Neural cell (in vitro differentiated cells): ENCODE measurements at regions not wholly inside any gene's neighbourhood (a gene's known extent, or its start where the extent isn't known, plus 50 kb on each side); places are given as distances from the start of the nearest gene placed in this dataset.

Experiments used
- H2AFZ ChIP-seq: fragments of 200-600, 300-800 bp; sonication (generic), shearing (Covaris generic); 2 replicates; pipeline ENCODE4 v1.6.0; 2014; ENCODE audit warnings: low read depth, mild to moderate bottlenecking, antibody characterized with exemption, low read length, moderate library complexity
- H3F3A ChIP-seq: fragments of 200-600 bp; shearing (Covaris generic); 2 replicates; pipeline ENCODE4 v1.6.1; 2016; ENCODE audit warnings: mild to moderate bottlenecking, moderate library complexity, mixed read lengths, antibody characterized with exemption, low read length; ENCODE audit not compliant: insufficient read depth, poor library complexity, severe bottlenecking
- H3K27ac ChIP-seq: fragments of 200-600, 300-800 bp; sonication (generic), shearing (Covaris generic); 2 replicates; pipeline ENCODE4 v1.5.1; 2014; ENCODE audit warnings: mild to moderate bottlenecking, low read length, moderate library complexity
- H3K27me3 ChIP-seq: fragments of 300-800, 200-600 bp; sonication (generic), shearing (Covaris generic); 2 replicates; pipeline ENCODE4 v1.6.0; 2014; ENCODE audit warnings: mild to moderate bottlenecking, low read depth, low read length, moderate library complexity; ENCODE audit not compliant: insufficient read depth
- H3K36me3 ChIP-seq: fragments of 300-800, 200-600 bp; sonication (generic), shearing (Covaris generic); 2 replicates; pipeline ENCODE4 v1.5.1; 2014; ENCODE audit warnings: mild to moderate bottlenecking, antibody characterized with exemption, low read length, moderate library complexity; ENCODE audit not compliant: insufficient read depth
- H3K4me2 ChIP-seq: fragments of 300-800, 200-600 bp; sonication (generic), shearing (Covaris generic); 2 replicates; pipeline ENCODE4 v1.6.0; 2014; ENCODE audit warnings: mild to moderate bottlenecking, low read length
- H3K4me3 ChIP-seq: fragments of 300-800, 200-600 bp; sonication (generic), shearing (Covaris generic); 2 replicates; pipeline ENCODE4 v1.5.1; 2014; ENCODE audit warnings: mild to moderate bottlenecking, low read length, moderate library complexity
- H3K79me2 ChIP-seq: fragments of 200-600 bp; shearing (Covaris generic); replicated peaks from 2 replicates; pipeline ENCODE4 v1.6.0; 2014; ENCODE audit warnings: mild to moderate bottlenecking, low read length, moderate library complexity; ENCODE audit not compliant: insufficient read depth
- H3K9ac ChIP-seq: fragments of 300-800, 200-600 bp; sonication (generic), shearing (Covaris generic); 2 replicates; pipeline ENCODE4 v1.6.1; 2016; ENCODE audit warnings: mild to moderate bottlenecking, low read length, mixed read lengths
- H3K9me2 ChIP-seq: fragments of 200-600 bp; shearing (Covaris generic); 2 replicates; pipeline ENCODE4 v1.6.1; 2016; ENCODE audit warnings: mild to moderate bottlenecking, low read length, mixed read lengths; ENCODE audit not compliant: insufficient read depth
- H3K9me3 ChIP-seq: fragments of 200-600, 300-800 bp; sonication (generic), shearing (Covaris generic); 2 replicates; pipeline ENCODE4 v1.6.1; 2016; ENCODE audit warnings: mild to moderate bottlenecking, mixed run types, low read length, moderate library complexity, mixed read lengths
- H4K20me1 ChIP-seq: fragments of 200-600 bp; shearing (Covaris generic); 2 replicates; pipeline ENCODE4 v1.6.1; 2016; ENCODE audit warnings: mild to moderate bottlenecking, mixed run types; ENCODE audit not compliant: insufficient read depth
- EP300 ChIP-seq: fragments of 450-650 bp; conservative IDR thresholded peaks from 2 replicates; pipeline ENCODE4 v1.6.1; 2014; ENCODE audit warnings: antibody characterized with exemption, mild to moderate bottlenecking, moderate library complexity; ENCODE audit not compliant: poor library complexity, severe bottlenecking
- EZH2 ChIP-seq: fragments of 200-600, 300-800 bp; shearing (Covaris generic), sonication (generic); IDR thresholded peaks from 2 replicates; pipeline ENCODE4 v1.6.1; 2014; ENCODE audit warnings: antibody characterized with exemption, low read length, borderline replicate concordance, mild to moderate bottlenecking; ENCODE audit not compliant: insufficient read depth, poor library complexity, severe bottlenecking
- MXI1 ChIP-seq: fragments of 450-650 bp; conservative IDR thresholded peaks from 2 replicates; pipeline ENCODE4 v1.6.1; 2014; ENCODE audit warnings: antibody characterized with exemption, mild to moderate bottlenecking; ENCODE audit not compliant: poor library complexity, severe bottlenecking
- POLR2AphosphoS5 ChIP-seq: IDR thresholded peaks from 2 replicates; pipeline ENCODE4 v1.6.1; 2012
- RAD21 ChIP-seq: fragments of 450-650 bp; conservative IDR thresholded peaks from 2 replicates; pipeline ENCODE4 v1.6.1; 2014; ENCODE audit warnings: antibody characterized with exemption, mild to moderate bottlenecking, moderate library complexity
- REST ChIP-seq: IDR thresholded peaks from 2 replicates; pipeline ENCODE4 v1.6.1; 2012; ENCODE audit warnings: borderline replicate concordance
- SMC3 ChIP-seq: fragments of 450-650 bp; conservative IDR thresholded peaks from 2 replicates; pipeline ENCODE4 v1.6.1; 2014; ENCODE audit warnings: antibody characterized with exemption, mild to moderate bottlenecking, moderate library complexity; ENCODE audit not compliant: poor library complexity
- TAF1 ChIP-seq: IDR thresholded peaks from 2 replicates; pipeline ENCODE4 v1.6.1; 2012; ENCODE audit warnings: low read depth
- TF ChIP-seq, protein P1 (sequence below): fragments of 450-650 bp; IDR thresholded peaks from 2 replicates; pipeline ENCODE4 v1.5.1; 2014; ENCODE audit warnings: antibody characterized with exemption, mild to moderate bottlenecking, moderate library complexity; ENCODE audit not compliant: poor library complexity, severe bottlenecking

DNA sequence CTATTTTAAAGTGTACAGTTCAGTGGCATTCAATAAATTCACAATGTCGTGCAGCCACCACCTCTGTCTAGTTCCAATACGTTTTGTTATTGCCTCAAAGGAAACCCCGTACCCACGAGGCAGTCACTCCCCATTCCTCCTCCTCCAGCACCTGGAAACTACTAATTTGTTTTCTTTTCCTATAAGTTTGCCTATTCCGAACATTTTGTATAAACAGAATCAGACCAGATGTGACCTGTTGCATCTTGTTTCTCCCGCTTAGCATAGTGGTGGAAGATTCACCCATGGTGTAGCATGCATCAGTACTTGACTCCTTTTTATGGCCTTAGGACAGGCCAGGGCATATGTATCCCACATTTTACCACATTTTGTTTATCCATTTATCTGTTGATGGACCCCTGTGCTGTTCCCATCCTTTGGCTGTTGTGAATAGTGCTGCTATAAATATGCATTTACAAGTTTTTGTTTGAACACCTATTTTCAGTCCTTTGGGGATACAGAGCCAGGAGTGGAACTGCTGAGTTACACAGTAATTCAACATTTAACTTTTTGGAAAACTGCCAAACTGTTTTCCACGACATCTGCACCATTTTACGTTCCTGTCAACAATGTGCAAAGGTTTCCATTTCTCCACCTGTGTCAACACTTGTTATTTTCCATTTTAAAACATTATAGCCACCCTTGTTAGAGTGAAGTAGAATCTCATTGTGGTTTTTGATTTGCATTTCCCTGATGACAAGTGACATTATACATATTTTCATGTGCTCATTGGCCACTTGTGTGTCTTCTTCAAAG lies 57.8 kb upstream of the STX18 start:
- no peaks in the 10 kb centered on the region for H4K20me1 ChIP-seq
- H3K4me3 ChIP-seq, result no peak overlapping the region
- H3F3A ChIP-seq, result no peaks in the 10 kb centered on the region
- no peaks in the 10 kb centered on the region for H3K36me3 ChIP-seq
- no peaks in the 10 kb centered on the region for H3K27me3 ChIP-seq
- no peaks in the 10 kb centered on the region for H3K9me3 ChIP-seq
- no peak overlapping the region for H3K9ac ChIP-seq
- H2AFZ ChIP-seq, result no peak overlapping the region
- TF ChIP-seq MXI1 (no peak), REST (no peak), RAD21 (no peak), EP300 (no peak), SMC3 (no peak), TAF1 (no peak), EZH2 (no peak), POLR2AphosphoS5 (no peak)
- TF ChIP-seq, protein P1, sequence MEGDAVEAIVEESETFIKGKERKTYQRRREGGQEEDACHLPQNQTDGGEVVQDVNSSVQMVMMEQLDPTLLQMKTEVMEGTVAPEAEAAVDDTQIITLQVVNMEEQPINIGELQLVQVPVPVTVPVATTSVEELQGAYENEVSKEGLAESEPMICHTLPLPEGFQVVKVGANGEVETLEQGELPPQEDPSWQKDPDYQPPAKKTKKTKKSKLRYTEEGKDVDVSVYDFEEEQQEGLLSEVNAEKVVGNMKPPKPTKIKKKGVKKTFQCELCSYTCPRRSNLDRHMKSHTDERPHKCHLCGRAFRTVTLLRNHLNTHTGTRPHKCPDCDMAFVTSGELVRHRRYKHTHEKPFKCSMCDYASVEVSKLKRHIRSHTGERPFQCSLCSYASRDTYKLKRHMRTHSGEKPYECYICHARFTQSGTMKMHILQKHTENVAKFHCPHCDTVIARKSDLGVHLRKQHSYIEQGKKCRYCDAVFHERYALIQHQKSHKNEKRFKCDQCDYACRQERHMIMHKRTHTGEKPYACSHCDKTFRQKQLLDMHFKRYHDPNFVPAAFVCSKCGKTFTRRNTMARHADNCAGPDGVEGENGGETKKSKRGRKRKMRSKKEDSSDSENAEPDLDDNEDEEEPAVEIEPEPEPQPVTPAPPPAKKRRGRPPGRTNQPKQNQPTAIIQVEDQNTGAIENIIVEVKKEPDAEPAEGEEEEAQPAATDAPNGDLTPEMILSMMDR, result no peak
- H3K4me2 ChIP-seq, result no peak overlapping the region
- H3K27ac ChIP-seq, result no peak overlapping the region
- H3K79me2 ChIP-seq, result no peaks in the 10 kb centered on the region
- no peaks in the 10 kb centered on the region for H3K9me2 ChIP-seq

DNA sequence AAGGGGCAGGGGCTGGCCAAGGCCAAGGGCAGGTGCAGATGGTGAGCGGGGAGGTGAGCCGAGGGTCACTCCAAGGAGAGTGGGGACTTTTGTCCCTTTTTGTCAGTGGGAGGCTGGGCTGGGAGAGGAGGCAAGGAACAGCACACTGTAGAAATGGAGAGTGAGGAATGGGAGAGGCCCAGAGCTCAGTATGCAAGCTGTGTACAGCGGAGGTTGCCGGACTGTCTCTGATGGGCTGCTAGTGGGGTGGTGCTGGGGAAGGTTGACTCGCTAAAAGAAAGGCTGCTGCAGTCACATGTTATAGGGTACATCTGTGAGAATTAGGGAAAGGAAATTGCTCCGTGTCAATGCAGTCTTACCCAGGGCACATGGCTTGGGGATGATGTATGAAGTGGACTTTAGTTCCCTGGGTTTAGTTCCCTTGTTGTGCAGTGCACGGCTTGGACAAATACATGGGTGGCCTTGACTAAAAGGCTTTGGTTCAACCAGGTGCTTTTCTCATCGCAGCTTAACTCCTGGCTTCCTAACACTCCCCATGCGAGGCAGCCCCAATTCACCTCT lies 57.1 kb upstream of the STX18 start:
- Histone ChIP-seq H3K79me2 (no peaks in the 10 kb centered on the region), H3K9me3 (no peaks in the 10 kb centered on the region), H3K4me3 (no peak overlapping the region), H2AFZ (no peak overlapping the region), H3K27ac (no peak overlapping the region), H3K9me2 (no peaks in the 10 kb centered on the region), H4K20me1 (no peaks in the 10 kb centered on the region), H3K27me3 (no peaks in the 10 kb centered on the region), H3F3A (no peaks in the 10 kb centered on the region), H3K4me2 (no peak overlapping the region), H3K9ac (no peak overlapping the region), H3K36me3 (no peaks in the 10 kb centered on the region)
- no peak for TF ChIP-seq SMC3
- no peak for TF ChIP-seq TAF1
- TF ChIP-seq REST, result no peak
- TF ChIP-seq POLR2AphosphoS5, result no peak
- TF ChIP-seq, protein P1, result no peak
- no peak for TF ChIP-seq RAD21
- no peak for TF ChIP-seq EZH2
- TF ChIP-seq EP300, result no peak
- TF ChIP-seq MXI1, result no peak
